HUES6 (cell line): ENCODE measurements at regions not wholly inside any gene's neighbourhood (a gene's known extent, or its start where the extent isn't known, plus 50 kb on each side); places are given as distances from the start of the nearest gene placed in this dataset.

Experiments used
- H3K27ac ChIP-seq: 2 replicates; pipeline ENCODE4 v1.7.0; 2013; ENCODE audit warnings: low read depth, mild to moderate bottlenecking, low read length, inconsistent platforms
- H3K27me3 ChIP-seq: 2 replicates; pipeline ENCODE4 v1.6.1; 2013; ENCODE audit warnings: low read length; ENCODE audit not compliant: control insufficient read depth, insufficient read depth
- H3K36me3 ChIP-seq: 2 replicates; pipeline ENCODE4 v1.6.1; 2013; ENCODE audit warnings: low read length; ENCODE audit not compliant: control insufficient read depth, insufficient read depth
- H3K4me1 ChIP-seq: 2 replicates; pipeline ENCODE4 v1.6.1; 2013; ENCODE audit warnings: low read length; ENCODE audit not compliant: control insufficient read depth, insufficient read depth
- H3K4me3 ChIP-seq: 2 replicates; pipeline ENCODE4 v1.5.1; 2013; ENCODE audit warnings: low read depth, low read length
- H3K9ac ChIP-seq: one replicate; pipeline ENCODE4 v1.6.1; 2013; ENCODE audit warnings: mild to moderate bottlenecking, low read length
- H3K9me3 ChIP-seq: 2 replicates; pipeline ENCODE4 v1.6.1; 2013; ENCODE audit warnings: low read depth, low read length; ENCODE audit not compliant: control insufficient read depth, insufficient read depth

GRCh38 chr6:90915224-90915915 lies 328.5 kb upstream of the MAP3K7 start:
- H3K27ac ChIP-seq, result no peak overlapping the region
- peaks cover 41% of the 10 kb centered on the region for H3K9me3 ChIP-seq

GRCh38 chr6:90914312-90914711 lies 327.4 kb upstream of the MAP3K7 start:
- no peak overlapping the region for H3K27ac ChIP-seq

More at GRCh38 chr6:90915224-90915915, 328.5 kb upstream of the MAP3K7 start:
- Histone ChIP-seq H3K9ac (no peak overlapping the region), H3K4me1 (no peaks in the 10 kb centered on the region), H3K36me3 (no peaks in the 10 kb centered on the region), H3K4me3 (no peak overlapping the region), H3K27me3 (no peaks in the 10 kb centered on the region)

GRCh38 chr6:90913266-90913960 lies 326.5 kb upstream of the MAP3K7 start:
- H3K4me1 ChIP-seq, result no peaks in the 10 kb centered on the region
- no peak overlapping the region for H3K27ac ChIP-seq
- no peaks in the 10 kb centered on the region for H3K36me3 ChIP-seq
- H3K9ac ChIP-seq, result no peak overlapping the region
- peaks cover 41% of the 10 kb centered on the region for H3K9me3 ChIP-seq
- H3K27me3 ChIP-seq, result no peaks in the 10 kb centered on the region
- H3K4me3 ChIP-seq, result no peak overlapping the region

More at GRCh38 chr6:90914312-90914711, 327.4 kb upstream of the MAP3K7 start:
- no peaks in the 10 kb centered on the region for H3K36me3 ChIP-seq
- H3K27me3 ChIP-seq, result no peaks in the 10 kb centered on the region
- no peak overlapping the region for H3K9ac ChIP-seq
- no peak overlapping the region for H3K4me3 ChIP-seq
- peaks cover 41% of the 10 kb centered on the region for H3K9me3 ChIP-seq
- H3K4me1 ChIP-seq, result no peaks in the 10 kb centered on the region

- Histone ChIP-seq H3K4me3 (no peak overlapping the region), H3K27me3 (no peaks in the 10 kb centered on the region), H3K9ac (no peak overlapping the region), H3K36me3 (no peaks in the 10 kb centered on the region), H3K4me1 (no peaks in the 10 kb centered on the region), H3K9me3 (peaks cover 32% of the 10 kb centered on the region), H3K27ac (no peak overlapping the region)
Measured at GRCh38 chr6:90911642-90912041, 324.8 kb upstream of the MAP3K7 start.

- Histone ChIP-seq H3K4me1 (no peaks in the 10 kb centered on the region), H3K4me3 (no peak overlapping the region), H3K9ac (no peak overlapping the region), H3K9me3 (peaks cover 25% of the 10 kb centered on the region), H3K27ac (no peak overlapping the region), H3K27me3 (no peaks in the 10 kb centered on the region), H3K36me3 (no peaks in the 10 kb centered on the region)
Measured at GRCh38 chr6:90910893-90911292, 324.0 kb upstream of the MAP3K7 start.

- Histone ChIP-seq H3K9me3 (peaks cover 3% of the 10 kb centered on the region; the same call in 1 of the 2 replicates), H3K9ac (no peak overlapping the region), H3K27me3 (no peaks in the 10 kb centered on the region), H3K4me1 (no peaks in the 10 kb centered on the region), H3K4me3 (no peak overlapping the region), H3K36me3 (no peaks in the 10 kb centered on the region), H3K27ac (no peak overlapping the region)
Measured at GRCh38 chr6:90907931-90908655, 321.2 kb upstream of the MAP3K7 start.

- Histone ChIP-seq H3K9me3 (no peaks in the 10 kb centered on the region), H3K36me3 (no peaks in the 10 kb centered on the region), H3K4me3 (no peak overlapping the region), H3K27ac (no peak overlapping the region), H3K27me3 (no peaks in the 10 kb centered on the region), H3K9ac (no peak overlapping the region), H3K4me1 (no peaks in the 10 kb centered on the region)
Measured at GRCh38 chr6:90905351-90905750, 318.5 kb upstream of the MAP3K7 start.

- H3K4me3 ChIP-seq, result no peak overlapping the region
- no peaks in the 10 kb centered on the region for H3K27me3 ChIP-seq
- no peaks in the 10 kb centered on the region for H3K36me3 ChIP-seq
- H3K4me1 ChIP-seq, result peaks cover 6% of the 10 kb centered on the region; the same call in 1 of the 2 replicates
- no peak overlapping the region for H3K27ac ChIP-seq
- no peak overlapping the region for H3K9ac ChIP-seq
- H3K9me3 ChIP-seq, result no peaks in the 10 kb centered on the region
Measured at GRCh38 chr6:90900034-90900433, 313.2 kb upstream of the MAP3K7 start.

- H3K4me3 ChIP-seq, result no peak overlapping the region
- no peaks in the 10 kb centered on the region for H3K36me3 ChIP-seq
- H3K27me3 ChIP-seq, result no peaks in the 10 kb centered on the region
- no peak overlapping the region for H3K9ac ChIP-seq
- no peaks in the 10 kb centered on the region for H3K9me3 ChIP-seq
- H3K27ac ChIP-seq, result no peak overlapping the region
- H3K4me1 ChIP-seq, result peaks cover 6% of the 10 kb centered on the region; the same call in 1 of the 2 replicates
Measured at GRCh38 chr6:90898763-90899162, 311.9 kb upstream of the MAP3K7 start.

GRCh38 chr6:90896075-90896547 lies 309.2 kb upstream of the MAP3K7 start:
- Histone ChIP-seq H3K9me3 (no peaks in the 10 kb centered on the region), H3K36me3 (no peaks in the 10 kb centered on the region), H3K27ac (no peak overlapping the region), H3K4me1 (peaks cover 17% of the 10 kb centered on the region), H3K4me3 (no peak overlapping the region), H3K9ac (no peak overlapping the region), H3K27me3 (no peaks in the 10 kb centered on the region)
